Renal cortex interstitium (tissue), 11 donors: ENCODE measurements at regions not wholly inside any gene's neighbourhood (a gene's known extent, or its start where the extent isn't known, plus 50 kb on each side); places are given as distances from the start of the nearest gene placed in this dataset.
"Not testable (repeated sequence)": the region's sequence is repeated elsewhere in the genome, so short reads cannot be mapped to it uniquely, and the experiment has no call there.

Experiments used
- DNase-seq, 11 donors: peaks; one replicate each; pipeline ENCODE4 v3.0.0-alpha.2; 2013; ENCODE audit warnings: low read depth in 9 of 11, low spot score in 4 of 11; ENCODE audit errors: extremely low read depth in 1 of 11

- DNase-seq: peak in 9 of 11 donors; percentile 0 to 51 (median 26)
Observed at GRCh38 chr12:34218193-34219045, 196.1 kb downstream of the ALG10 start.

GRCh38 chr12:34219046-34219770, 196.9 kb downstream of the ALG10 start:
- peak in 1 of 11 donors; percentile 4 for DNase-seq

- not testable (repeated sequence) for DNase-seq
Observed at GRCh38 chr12:34220079-34220478, 197.8 kb downstream of the ALG10 start.

- no peak for DNase-seq
Observed at GRCh38 chr12:34223640-34224039, 201.3 kb downstream of the ALG10 start.

- not testable (repeated sequence) for DNase-seq
Observed at GRCh38 chr12:34226044-34226443, 203.7 kb downstream of the ALG10 start.

- not testable (repeated sequence) for DNase-seq
Observed at GRCh38 chr12:34228046-34228445, 205.8 kb downstream of the ALG10 start.

- DNase-seq: not testable (repeated sequence)
Observed at GRCh38 chr12:34229033-34229432, 206.7 kb downstream of the ALG10 start.

- no peak for DNase-seq
Observed at GRCh38 chr12:34233618-34234017, 211.3 kb downstream of the ALG10 start.

GRCh38 chr12:34236073-34236472, 213.8 kb downstream of the ALG10 start:
- DNase-seq: no peak

- no peak for DNase-seq
Observed at GRCh38 chr12:34244608-34245007, 222.3 kb downstream of the ALG10 start.

GRCh38 chr12:34249271-34249670, 227.0 kb downstream of the ALG10 start:
- DNase-seq: no peak

- not testable (repeated sequence) for DNase-seq
Observed at GRCh38 chr12:34251879-34252278, 229.6 kb downstream of the ALG10 start.

- DNase-seq: no peak
Observed at GRCh38 chr12:34253674-34254073, 231.4 kb downstream of the ALG10 start.

GRCh38 chr12:34257093-34257492, 234.8 kb downstream of the ALG10 start:
- no peak for DNase-seq

- DNase-seq: not testable (repeated sequence)
Observed at GRCh38 chr12:34262140-34262539, 239.8 kb downstream of the ALG10 start.

- DNase-seq: no peak
Observed at GRCh38 chr12:34264110-34264509, 241.8 kb downstream of the ALG10 start.

GRCh38 chr12:34273703-34274102, 251.4 kb downstream of the ALG10 start:
- DNase-seq: not testable (repeated sequence)

GRCh38 chr12:34275129-34275528, 252.8 kb downstream of the ALG10 start:
- DNase-seq: no peak

- no peak for DNase-seq
Observed at GRCh38 chr12:34286483-34286882, 264.2 kb downstream of the ALG10 start.

- DNase-seq: no peak
Observed at GRCh38 chr12:34286934-34287333, 264.6 kb downstream of the ALG10 start.
